Peyer's patch (tissue), 4 donors: ENCODE measurements at regions not wholly inside any gene's neighbourhood (a gene's known extent, or its start where the extent isn't known, plus 50 kb on each side); places are given as distances from the start of the nearest gene placed in this dataset.
"Not testable (repeated sequence)": the region's sequence is repeated elsewhere in the genome, so short reads cannot be mapped to it uniquely, and the experiment has no call there.

Source experiments
- DNase-seq, 3 donors: peaks; one replicate each; pipeline ENCODE4 v3.0.0-alpha.2; 2017 to 2019
- H3K27ac ChIP-seq, 4 donors: fragments of 200-600 bp; sonication (generic); one replicate each; pipeline ENCODE4 v1.5.1; 2016 to 2019
- H3K27me3 ChIP-seq, 2 donors: fragments of 200-600 bp; sonication (generic); one replicate each; pipeline ENCODE4 v1.5.1; 2019
- H3K36me3 ChIP-seq, 3 donors: fragments of 200-600 bp; sonication (generic); one replicate each; pipeline ENCODE4 v1.5.1; 2016 to 2019
- H3K4me1 ChIP-seq, 4 donors: fragments of 200-600 bp; sonication (generic); one replicate each; pipeline ENCODE4 v1.5.1; 2016 to 2019
- H3K4me3 ChIP-seq, 4 donors: fragments of 200-600 bp; sonication (generic); 1 replicate in 3 of 4; 2 replicates in 1 of 4; pipeline ENCODE4 v1.5.1; 2016 to 2019; ENCODE audit warnings: mild to moderate bottlenecking in 1 of 4
- H3K9me3 ChIP-seq, 4 donors: fragments of 200-600 bp; sonication (generic); one replicate each; pipeline ENCODE4 v1.5.1; 2016 to 2019; ENCODE audit warnings: mild to moderate bottlenecking in 1 of 4
- POLR2A ChIP-seq, 2 donors: fragments of 450-650 bp; IDR thresholded peaks; one replicate each; pipeline ENCODE4 v1.5.1; 2017; ENCODE audit warnings: antibody characterized with exemption in 2 of 2, mild to moderate bottlenecking in 2 of 2, moderate library complexity in 2 of 2
- TF ChIP-seq, protein P1 (sequence below), 6 experiments: fragments of 450-650 bp in 4 of 6; fragments of 200-600 bp in 2 of 6; sonication (generic) in 1 of 6; IDR thresholded peaks; one replicate each; pipeline ENCODE4 v1.5.1; 2017 to 2019; ENCODE audit warnings: antibody characterized with exemption in 6 of 6, mild to moderate bottlenecking in 3 of 6, moderate library complexity in 1 of 6

DNA sequence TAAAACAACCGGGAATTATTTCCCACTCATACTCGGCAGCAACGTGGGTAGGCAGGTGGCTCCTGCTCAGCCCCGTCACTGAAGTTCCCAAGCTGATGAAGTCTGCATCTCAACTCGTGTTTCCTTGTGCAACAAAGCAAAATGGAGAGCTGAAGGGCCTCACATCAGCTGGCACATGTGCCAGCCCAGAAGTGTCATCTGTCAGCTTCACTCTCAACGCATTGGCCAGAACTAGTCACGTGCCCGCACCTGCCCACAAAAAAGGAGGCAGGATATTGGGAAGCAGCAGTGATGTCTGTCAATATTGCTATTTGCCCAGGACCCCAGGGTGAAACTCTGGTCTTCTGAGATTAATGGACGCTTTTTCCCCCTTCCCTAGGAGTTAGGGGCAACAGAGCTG is 344.0 kb downstream of the BCL11B start:
- Histone ChIP-seq H3K4me1 (no peaks in the 10 kb centered on the region), H3K27me3 (no peaks in the 10 kb centered on the region), H3K36me3 (no peaks in the 10 kb centered on the region), H3K9me3 (no peaks in the 10 kb centered on the region), H3K27ac (no peak overlapping the region), H3K4me3 (no peak overlapping the region)
- TF ChIP-seq, protein P1, sequence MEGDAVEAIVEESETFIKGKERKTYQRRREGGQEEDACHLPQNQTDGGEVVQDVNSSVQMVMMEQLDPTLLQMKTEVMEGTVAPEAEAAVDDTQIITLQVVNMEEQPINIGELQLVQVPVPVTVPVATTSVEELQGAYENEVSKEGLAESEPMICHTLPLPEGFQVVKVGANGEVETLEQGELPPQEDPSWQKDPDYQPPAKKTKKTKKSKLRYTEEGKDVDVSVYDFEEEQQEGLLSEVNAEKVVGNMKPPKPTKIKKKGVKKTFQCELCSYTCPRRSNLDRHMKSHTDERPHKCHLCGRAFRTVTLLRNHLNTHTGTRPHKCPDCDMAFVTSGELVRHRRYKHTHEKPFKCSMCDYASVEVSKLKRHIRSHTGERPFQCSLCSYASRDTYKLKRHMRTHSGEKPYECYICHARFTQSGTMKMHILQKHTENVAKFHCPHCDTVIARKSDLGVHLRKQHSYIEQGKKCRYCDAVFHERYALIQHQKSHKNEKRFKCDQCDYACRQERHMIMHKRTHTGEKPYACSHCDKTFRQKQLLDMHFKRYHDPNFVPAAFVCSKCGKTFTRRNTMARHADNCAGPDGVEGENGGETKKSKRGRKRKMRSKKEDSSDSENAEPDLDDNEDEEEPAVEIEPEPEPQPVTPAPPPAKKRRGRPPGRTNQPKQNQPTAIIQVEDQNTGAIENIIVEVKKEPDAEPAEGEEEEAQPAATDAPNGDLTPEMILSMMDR (IDR thresholded peaks at IDR 0.05), result no peak
- TF ChIP-seq POLR2A (IDR thresholded peaks at IDR 0.05), result no peak
- no peak for DNase-seq

DNA sequence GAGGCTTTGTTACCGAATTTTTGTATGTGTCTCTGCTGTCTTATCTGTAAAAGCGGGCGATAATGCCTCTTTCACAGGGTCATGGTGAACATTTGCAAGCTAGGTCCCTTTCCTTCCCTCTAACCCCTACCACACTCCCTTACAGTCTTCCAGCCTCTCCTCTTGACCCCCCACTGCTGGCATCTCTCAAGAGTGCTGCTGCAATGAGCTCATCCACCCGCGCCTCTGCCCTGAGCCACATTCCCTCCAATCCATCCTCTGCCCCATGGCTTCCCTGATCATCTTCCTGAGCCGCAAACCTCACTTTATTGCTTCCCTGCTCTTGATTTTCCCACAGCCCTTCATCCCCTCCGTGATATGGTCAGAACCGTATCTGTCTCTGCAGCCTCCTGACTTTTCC is 343.6 kb downstream of the BCL11B start:
- no peak overlapping the region for H3K4me3 ChIP-seq
- H3K4me1 ChIP-seq, result no peaks in the 10 kb centered on the region
- TF ChIP-seq, protein P1 (IDR thresholded peaks at IDR 0.05), result no peak
- no peak for TF ChIP-seq POLR2A (IDR thresholded peaks at IDR 0.05)
- no peaks in the 10 kb centered on the region for H3K9me3 ChIP-seq
- DNase-seq, result no peak
- H3K27me3 ChIP-seq, result no peaks in the 10 kb centered on the region
- H3K36me3 ChIP-seq, result no peaks in the 10 kb centered on the region
- H3K27ac ChIP-seq, result no peak overlapping the region

DNA sequence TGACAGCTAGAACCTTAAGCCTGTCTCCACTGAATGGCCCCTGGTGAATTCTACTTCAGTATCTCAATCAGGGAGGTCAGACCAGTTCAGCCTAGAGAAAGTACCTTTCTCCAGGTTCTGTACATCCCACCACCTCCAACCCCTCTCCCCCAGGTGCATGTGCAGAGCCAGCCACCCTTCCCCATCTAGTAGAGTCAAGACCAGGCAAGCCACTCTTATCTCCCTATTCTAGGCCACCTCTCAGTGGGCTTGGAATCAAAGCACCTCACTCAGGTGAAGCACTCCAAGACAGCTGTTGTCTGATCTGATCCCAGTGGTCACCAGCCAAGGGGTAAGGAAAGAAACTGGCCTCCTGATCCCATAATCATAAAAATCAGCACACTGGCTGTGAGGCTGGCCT is 340.9 kb downstream of the BCL11B start:
- Histone ChIP-seq H3K27ac (peak overlapping the region in 2 of 4 donors; percentile 17 to 53), H3K4me3 (no peak overlapping the region), H3K9me3 (no peaks in the 10 kb centered on the region), H3K4me1 (no peaks in the 10 kb centered on the region), H3K36me3 (no peaks in the 10 kb centered on the region), H3K27me3 (no peaks in the 10 kb centered on the region)
- TF ChIP-seq POLR2A (IDR thresholded peaks at IDR 0.05), result no peak
- TF ChIP-seq, protein P1 (IDR thresholded peaks at IDR 0.05), result no peak
- no peak for DNase-seq

DNA sequence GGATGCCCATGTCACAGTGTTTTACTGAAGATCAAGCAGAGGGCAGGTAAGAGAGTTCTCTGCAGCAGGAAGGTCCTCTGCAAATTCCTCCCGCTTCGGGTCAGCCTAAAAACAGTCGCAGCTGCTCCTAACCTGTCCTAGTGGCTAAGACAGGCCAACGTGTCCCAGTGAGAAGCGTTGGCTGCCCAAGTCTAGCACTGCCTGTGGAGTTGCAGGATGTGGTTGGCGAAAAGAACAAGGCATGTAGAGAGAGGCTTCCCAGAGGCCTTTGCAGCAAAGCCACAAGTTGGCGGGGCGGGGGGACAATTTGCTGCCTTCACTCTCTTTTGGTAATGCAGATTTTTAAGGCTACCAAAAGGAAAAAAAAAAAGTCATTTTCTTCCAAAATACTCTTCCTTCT is 340.1 kb downstream of the BCL11B start:
- Histone ChIP-seq H3K27me3 (no peaks in the 10 kb centered on the region), H3K9me3 (no peaks in the 10 kb centered on the region), H3K4me1 (no peaks in the 10 kb centered on the region), H3K27ac (peak overlapping the region in 3 of 4 donors; percentile 17 to 58 (median 53)), H3K36me3 (no peaks in the 10 kb centered on the region), H3K4me3 (no peak overlapping the region)
- peak in 2 of 3 donors; percentile 74 to 88 for DNase-seq
- TF ChIP-seq, protein P1 (IDR thresholded peaks at IDR 0.05), result no peak
- no peak for TF ChIP-seq POLR2A (IDR thresholded peaks at IDR 0.05)

DNA sequence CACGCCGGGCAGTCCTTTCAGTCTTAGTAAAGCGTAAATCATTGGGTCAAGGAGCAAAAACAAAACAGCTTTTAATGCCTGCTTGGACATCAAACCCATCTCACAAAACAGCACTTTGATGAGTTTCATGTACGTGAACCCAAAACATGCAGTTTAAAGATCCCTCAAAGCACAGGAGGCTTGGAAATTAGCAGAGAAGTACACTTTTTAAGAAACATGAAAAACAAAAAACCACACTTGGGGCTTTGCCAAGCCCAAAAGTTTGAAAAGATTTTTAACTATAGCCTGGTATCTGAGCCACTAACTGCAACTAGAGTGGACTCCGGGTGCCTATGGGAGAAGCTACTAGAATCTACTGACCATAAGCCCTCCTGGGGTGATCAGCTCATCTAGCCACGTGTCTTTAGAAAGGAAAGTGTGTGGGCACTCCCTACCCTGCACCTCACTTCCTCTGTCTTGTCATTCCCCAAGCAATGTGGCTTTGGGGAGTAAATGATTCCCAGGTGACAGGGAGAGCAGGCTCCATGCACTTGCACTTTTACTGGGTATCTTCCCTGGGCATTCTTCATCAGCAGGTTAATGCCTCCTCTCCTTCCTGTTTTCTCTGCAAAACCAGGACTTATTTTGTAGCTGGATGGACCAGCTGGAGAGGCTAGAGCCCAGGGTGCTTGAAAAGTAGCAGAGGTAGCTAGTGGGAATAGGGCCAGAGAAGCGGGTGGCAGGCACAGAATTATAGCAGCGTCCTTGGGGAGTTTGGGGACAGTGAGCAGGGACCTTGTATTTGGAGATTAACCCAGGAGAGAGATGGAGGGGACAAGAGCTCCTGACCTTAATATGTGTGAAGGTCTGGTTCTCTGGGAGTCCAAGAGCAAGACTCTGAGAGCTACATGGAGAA is 339.3 kb downstream of the BCL11B start:
- DNase-seq, result no peak
- no peak for TF ChIP-seq POLR2A (IDR thresholded peaks at IDR 0.05)
- TF ChIP-seq, protein P1 (IDR thresholded peaks at IDR 0.05), result no peak

DNA sequence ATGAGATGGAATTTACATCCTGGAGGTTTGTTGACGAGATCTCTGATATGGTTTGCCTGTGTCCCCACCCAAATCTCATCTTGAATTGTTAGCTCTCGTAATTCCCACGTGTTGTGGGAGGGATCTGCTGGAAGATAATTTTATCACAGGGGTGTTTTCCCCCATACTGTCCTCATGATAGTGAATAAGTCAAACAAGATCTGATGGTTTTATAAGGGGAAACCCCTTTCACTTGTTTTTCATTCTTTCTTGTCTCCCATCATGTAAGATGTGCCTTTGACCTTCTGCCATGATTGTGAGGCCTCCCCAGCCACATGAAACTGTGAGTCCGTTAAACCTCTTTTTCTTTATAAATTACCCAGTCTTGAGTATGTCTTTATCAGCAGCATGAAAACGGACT is 337.4 kb downstream of the BCL11B start:
- DNase-seq, H3K27ac ChIP-seq, H3K36me3 ChIP-seq, H3K4me3 ChIP-seq, H3K27me3 ChIP-seq, H3K9me3 ChIP-seq, H3K4me1 ChIP-seq: not testable (repeated sequence)

More for the DNA sequence above, 339.3 kb downstream of the BCL11B start:
- H3K9me3 ChIP-seq, result no peaks in the 10 kb centered on the region
- no peaks in the 10 kb centered on the region for H3K27me3 ChIP-seq
- H3K4me1 ChIP-seq, result no peaks in the 10 kb centered on the region
- H3K27ac ChIP-seq, result peak overlapping the region in 1 of 4 donors; percentile 58
- H3K36me3 ChIP-seq, result no peaks in the 10 kb centered on the region
- no peak overlapping the region for H3K4me3 ChIP-seq
